ENCODE measurements at regions not wholly inside any gene's neighbourhood (a gene's known extent, or its start where the extent isn't known, plus 50 kb on each side); places are given as distances from the start of the nearest gene placed in this dataset.

GRCh38 chr12:13530966-13531365 is 334.4 kb downstream of the EMP1 start:
- TF ChIP-seq, protein P1, sequence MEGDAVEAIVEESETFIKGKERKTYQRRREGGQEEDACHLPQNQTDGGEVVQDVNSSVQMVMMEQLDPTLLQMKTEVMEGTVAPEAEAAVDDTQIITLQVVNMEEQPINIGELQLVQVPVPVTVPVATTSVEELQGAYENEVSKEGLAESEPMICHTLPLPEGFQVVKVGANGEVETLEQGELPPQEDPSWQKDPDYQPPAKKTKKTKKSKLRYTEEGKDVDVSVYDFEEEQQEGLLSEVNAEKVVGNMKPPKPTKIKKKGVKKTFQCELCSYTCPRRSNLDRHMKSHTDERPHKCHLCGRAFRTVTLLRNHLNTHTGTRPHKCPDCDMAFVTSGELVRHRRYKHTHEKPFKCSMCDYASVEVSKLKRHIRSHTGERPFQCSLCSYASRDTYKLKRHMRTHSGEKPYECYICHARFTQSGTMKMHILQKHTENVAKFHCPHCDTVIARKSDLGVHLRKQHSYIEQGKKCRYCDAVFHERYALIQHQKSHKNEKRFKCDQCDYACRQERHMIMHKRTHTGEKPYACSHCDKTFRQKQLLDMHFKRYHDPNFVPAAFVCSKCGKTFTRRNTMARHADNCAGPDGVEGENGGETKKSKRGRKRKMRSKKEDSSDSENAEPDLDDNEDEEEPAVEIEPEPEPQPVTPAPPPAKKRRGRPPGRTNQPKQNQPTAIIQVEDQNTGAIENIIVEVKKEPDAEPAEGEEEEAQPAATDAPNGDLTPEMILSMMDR (CRISPR knock-in tag; IDR thresholded peaks at IDR 0.05), result no peak
- TF ChIP-seq EZH2 (conservative IDR thresholded peaks at IDR 0.05; ENCODE audit: low read depth, low read length), result no peak
- TF ChIP-seq ZFP37 (CRISPR knock-in tag; IDR thresholded peaks at IDR 0.05; ENCODE audit: borderline replicate concordance), result no peak
- no peak for TF ChIP-seq CHD2 (IDR thresholded peaks at IDR 0.05; ENCODE audit: low read depth, low read length)
- no peak for TF ChIP-seq ZNF264 (CRISPR knock-in tag; IDR thresholded peaks at IDR 0.05)

Measured in HepG2 (cell line).